D721Med (cell line): ENCODE measurements at regions not wholly inside any gene's neighbourhood (a gene's known extent, or its start where the extent isn't known, plus 50 kb on each side); places are given as distances from the start of the nearest gene placed in this dataset.

Source experiments
- DNase-seq: peaks from one replicate; pipeline ENCODE4 v3.0.0; 2011; ENCODE audit warnings: low spot score; ENCODE audit not compliant: insufficient read length
- FAIRE-seq: peaks from 2 replicates; lab custom pipeline; 2011; peaks lifted over from hg19 to GRCh38; lab: Jason Lieb, UNC
- CTCF ChIP-seq: IDR thresholded peaks from 2 replicates; pipeline ENCODE4 v1.5.1; 2012; ENCODE audit warnings: mild to moderate bottlenecking, control low read depth; ENCODE audit not compliant: insufficient read depth; ENCODE audit errors: missing control alignments

- no peak for FAIRE-seq
- DNase-seq: no peak
- TF ChIP-seq CTCF: no peak
These were observed 86.1 kb downstream of the CHRD start for GRCh38 chr3:184465883-184466412.

GRCh38 chr3:184466413-184466960, 86.6 kb downstream of the CHRD start:
- TF ChIP-seq CTCF: no peak
- DNase-seq (no peak), FAIRE-seq (no peak)

- no peak for TF ChIP-seq CTCF
- no peak for DNase-seq
- no peak for FAIRE-seq
These were observed 87.3 kb downstream of the CHRD start for GRCh38 chr3:184467171-184467570.

GRCh38 chr3:184470551-184470950, 90.7 kb downstream of the CHRD start:
- DNase-seq: no peak
- no peak for TF ChIP-seq CTCF
- no peak for FAIRE-seq

- FAIRE-seq (no peak), DNase-seq (no peak)
- TF ChIP-seq CTCF: no peak
These were observed 90.1 kb upstream of the EPHB3 start for GRCh38 chr3:184471439-184471838.

GRCh38 chr3:184472723-184473428, 88.7 kb upstream of the EPHB3 start:
- TF ChIP-seq CTCF: no peak
- DNase-seq (no peak), FAIRE-seq (no peak)

GRCh38 chr3:184474897-184475296, 86.7 kb upstream of the EPHB3 start:
- TF ChIP-seq CTCF: no peak
- FAIRE-seq (no peak), DNase-seq (no peak)
